Activated T-cell treated with anti-CD3 and anti-CD28 coated beads, Interleukin-2, amount 50 U/mL, for 72 hours (primary cell): ENCODE measurements at regions not wholly inside any gene's neighbourhood (a gene's known extent, or its start where the extent isn't known, plus 50 kb on each side); places are given as distances from the start of the nearest gene placed in this dataset.
"Not testable (repeated sequence)": the region's sequence is repeated elsewhere in the genome, so short reads cannot be mapped to it uniquely, and the experiment has no call there.

Source experiments
- ATAC-seq, 2 donors: fragments of 150-1000 bp; cut with Tn5 transposase; replicated peaks in 1 of 2; 2 replicates each; pipeline ENCODE4 v1.10.0; 2021; ENCODE audit warnings: moderate library complexity in 2 of 2, mild to moderate bottlenecking in 1 of 2
- DNase-seq, 2 donors: peaks; one replicate each; pipeline ENCODE4 v3.0.0; 2021 to 2022; ENCODE audit warnings: mixed read lengths in 1 of 2
- H3K27ac Mint-ChIP-seq: one replicate; pipeline ENCODE4 v1.8.0; 2022; ENCODE audit warnings: mild to moderate bottlenecking, moderate library complexity, mixed read lengths
- H3K27me3 Mint-ChIP-seq: one replicate; pipeline ENCODE4 v1.8.0; 2022; ENCODE audit warnings: low read depth, mixed read lengths
- H3K36me3 Mint-ChIP-seq, 2 donors: one replicate each; pipeline ENCODE4 v1.8.0; 2022; ENCODE audit warnings: mixed read lengths in 2 of 2, mild to moderate bottlenecking in 1 of 2; ENCODE audit not compliant: insufficient read depth in 2 of 2
- H3K4me1 Mint-ChIP-seq: one replicate; pipeline ENCODE4 v1.8.0; 2022; ENCODE audit warnings: low read depth, mixed read lengths
- H3K4me3 Mint-ChIP-seq, 2 donors: one replicate each; pipeline ENCODE4 v1.8.0; 2022; ENCODE audit warnings: mild to moderate bottlenecking in 2 of 2, mixed read lengths in 2 of 2, moderate library complexity in 2 of 2
- H3K9me3 Mint-ChIP-seq, 2 donors: one replicate each; pipeline ENCODE4 v1.8.0; 2022; ENCODE audit warnings: mixed read lengths in 2 of 2

DNA sequence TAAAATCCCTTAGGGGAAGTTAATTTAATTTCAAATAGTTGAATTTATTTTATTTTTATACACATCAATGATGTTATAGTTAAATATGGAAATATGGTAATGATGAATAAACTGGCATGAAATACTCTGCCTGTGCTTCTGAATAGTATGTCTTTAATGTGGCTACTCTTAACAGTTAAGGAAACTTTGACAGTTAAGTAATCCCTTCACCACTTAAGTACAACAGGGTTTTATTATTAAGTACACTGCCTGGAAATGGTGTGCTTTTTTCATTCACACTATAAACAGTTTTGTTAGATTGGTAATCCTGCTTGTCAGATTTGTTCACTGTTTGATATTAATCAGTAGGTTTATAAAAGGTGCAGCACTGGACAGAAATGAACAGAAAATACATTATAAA, 412.0 kb upstream of the ZEB2 start:
- DNase-seq = no peak
- Mint-ChIP-seq H3K36me3 (peaks cover 0 to 2% of the 10 kb centered on the region in 2 donors), H3K27me3 (no peaks in the 10 kb centered on the region), H3K27ac (no peak overlapping the region), H3K9me3 (peaks cover 7 to 9% of the 10 kb centered on the region in 2 donors), H3K4me3 (no peak overlapping the region), H3K4me1 (no peaks in the 10 kb centered on the region)
- no peak for ATAC-seq

- no peak for ATAC-seq
- no peaks in the 10 kb centered on the region for H3K4me1 Mint-ChIP-seq
- no peak overlapping the region for H3K4me3 Mint-ChIP-seq
- no peak overlapping the region for H3K27ac Mint-ChIP-seq
- peaks cover 0 to 2% of the 10 kb centered on the region in 2 donors for H3K36me3 Mint-ChIP-seq
- no peaks in the 10 kb centered on the region for H3K27me3 Mint-ChIP-seq
- DNase-seq = no peak
- H3K9me3 Mint-ChIP-seq = peaks cover 7 to 9% of the 10 kb centered on the region in 2 donors
These were observed 411.6 kb upstream of the ZEB2 start for GRCh38 chr2:144931480-144931879.

- peaks cover 4% of the 10 kb centered on the region for H3K4me1 Mint-ChIP-seq
- no peak overlapping the region for H3K27ac Mint-ChIP-seq
- no peak for DNase-seq
- no peak for ATAC-seq
- H3K36me3 Mint-ChIP-seq = peaks cover 0 to 2% of the 10 kb centered on the region in 2 donors
- no peaks in the 10 kb centered on the region for H3K27me3 Mint-ChIP-seq
- peaks cover 7 to 9% of the 10 kb centered on the region in 2 donors for H3K9me3 Mint-ChIP-seq
- H3K4me3 Mint-ChIP-seq = no peak overlapping the region
These were observed 407.5 kb upstream of the ZEB2 start for GRCh38 chr2:144927429-144927828.

GRCh38 chr2:144925886-144926285, 406.0 kb upstream of the ZEB2 start:
- ATAC-seq (no peak), DNase-seq (no peak)
- H3K27me3 Mint-ChIP-seq = no peaks in the 10 kb centered on the region
- peaks cover 0 to 2% of the 10 kb centered on the region in 2 donors for H3K36me3 Mint-ChIP-seq
- H3K4me1 Mint-ChIP-seq = peaks cover 7% of the 10 kb centered on the region
- H3K9me3 Mint-ChIP-seq = peaks cover 6 to 7% of the 10 kb centered on the region in 2 donors
- no peak overlapping the region for H3K27ac Mint-ChIP-seq
- H3K4me3 Mint-ChIP-seq = no peak overlapping the region

DNA sequence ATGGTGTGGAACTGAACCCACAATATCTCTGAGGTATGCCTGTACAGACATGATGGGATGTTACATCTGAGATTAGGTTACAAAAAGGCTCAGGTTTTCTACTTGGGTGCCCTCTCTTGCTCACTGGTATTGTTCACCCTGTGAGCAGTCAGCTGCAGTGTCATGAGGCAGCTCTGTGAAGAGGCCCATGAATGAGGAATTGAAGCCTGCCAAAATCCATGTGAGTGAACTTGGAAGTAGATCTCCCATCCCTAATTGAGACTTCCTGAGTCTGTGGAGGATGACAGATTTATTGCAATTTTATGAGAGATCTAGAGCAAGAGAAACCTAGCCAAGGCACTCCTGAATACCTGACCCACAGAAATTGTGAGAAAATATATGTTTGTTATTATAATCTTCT, 404.9 kb upstream of the ZEB2 start:
- Mint-ChIP-seq H3K36me3 (peaks cover 0 to 2% of the 10 kb centered on the region in 2 donors), H3K27me3 (no peaks in the 10 kb centered on the region), H3K27ac (no peak overlapping the region), H3K4me1 (peaks cover 7% of the 10 kb centered on the region), H3K9me3 (peaks cover 6 to 7% of the 10 kb centered on the region in 2 donors), H3K4me3 (no peak overlapping the region)
- no peak for ATAC-seq
- no peak for DNase-seq

- peak; percentile 51 to 77 for ATAC-seq
- H3K27ac Mint-ChIP-seq = no peak overlapping the region
- no peaks in the 10 kb centered on the region for H3K27me3 Mint-ChIP-seq
- H3K4me3 Mint-ChIP-seq = peak overlapping the region in 1 of 2 donors; percentile 19
- peaks cover under 1% of the 10 kb centered on the region in 2 donors for H3K9me3 Mint-ChIP-seq
- DNase-seq = peak in 1 of 2 donors; percentile 1
- H3K4me1 Mint-ChIP-seq = peaks cover 7% of the 10 kb centered on the region
- H3K36me3 Mint-ChIP-seq = no peaks in the 10 kb centered on the region
These were observed 402.6 kb upstream of the ZEB2 start for GRCh38 chr2:144922519-144922918.

- no peak overlapping the region for H3K4me3 Mint-ChIP-seq
- H3K27me3 Mint-ChIP-seq = no peaks in the 10 kb centered on the region
- no peak overlapping the region for H3K27ac Mint-ChIP-seq
- ATAC-seq = no peak
- DNase-seq = no peak
- H3K4me1 Mint-ChIP-seq = peaks cover 7% of the 10 kb centered on the region
- no peaks in the 10 kb centered on the region for H3K36me3 Mint-ChIP-seq
- no peaks in the 10 kb centered on the region for H3K9me3 Mint-ChIP-seq
These were observed 401.0 kb upstream of the ZEB2 start for GRCh38 chr2:144920755-144921530.

DNA sequence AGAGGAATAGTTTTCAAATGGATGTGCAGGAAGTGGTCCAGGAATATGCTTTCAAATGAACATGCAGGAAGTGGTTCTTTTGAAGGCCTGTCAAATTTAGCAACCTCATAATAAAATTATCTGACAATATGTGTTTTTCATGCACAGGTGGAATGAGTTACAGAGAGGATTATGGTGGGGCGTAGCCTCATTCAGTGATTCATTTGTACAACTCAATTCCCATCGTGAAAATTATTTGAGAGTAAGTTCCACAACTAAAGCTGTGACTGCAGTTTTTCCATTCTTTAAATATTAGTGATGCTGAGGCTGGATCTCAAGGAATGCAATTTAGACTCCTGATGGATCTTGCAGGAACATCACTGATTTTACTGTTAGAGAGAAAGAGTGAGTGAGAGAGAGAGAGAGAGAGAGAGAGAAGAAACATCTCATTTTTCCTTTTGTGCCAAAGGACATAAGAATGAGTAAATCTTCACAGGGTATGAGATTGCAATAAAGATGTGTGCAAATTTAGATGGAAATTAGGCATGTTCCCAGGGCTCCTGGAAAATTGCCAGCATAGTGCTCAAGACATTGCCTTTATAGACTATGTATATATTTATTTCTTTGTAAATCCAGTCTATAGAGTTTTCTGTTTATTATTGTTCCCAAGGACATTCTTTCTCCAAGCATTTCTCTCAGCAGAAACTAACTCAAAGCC, 394.9 kb upstream of the ZEB2 start:
- Mint-ChIP-seq H3K9me3 (peaks cover 2 to 4% of the 10 kb centered on the region in 2 donors), H3K27ac (no peak overlapping the region), H3K27me3 (no peaks in the 10 kb centered on the region), H3K36me3 (no peaks in the 10 kb centered on the region), H3K4me3 (no peak overlapping the region), H3K4me1 (no peaks in the 10 kb centered on the region)
- no peak for ATAC-seq
- no peak for DNase-seq

DNA sequence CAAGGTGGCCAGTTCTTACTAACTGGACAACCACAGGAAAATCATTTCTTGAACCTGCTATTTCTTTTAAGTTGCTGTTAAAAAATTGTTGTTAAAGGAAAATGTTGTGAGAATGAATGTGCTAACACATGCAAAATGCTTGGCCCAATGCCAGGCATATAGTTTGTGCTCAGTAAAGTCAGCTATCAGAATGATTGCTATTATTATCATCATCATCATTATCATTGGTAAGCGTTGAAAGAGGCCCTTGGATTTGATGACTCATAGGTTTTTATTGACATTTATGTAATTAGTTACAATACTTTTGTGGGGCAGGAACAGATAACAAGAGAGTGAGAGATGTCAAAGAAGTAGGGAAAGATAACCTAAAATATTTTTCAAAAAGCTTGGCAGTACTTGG, 394.2 kb upstream of the ZEB2 start:
- no peak overlapping the region for H3K27ac Mint-ChIP-seq
- DNase-seq = no peak
- no peaks in the 10 kb centered on the region for H3K4me1 Mint-ChIP-seq
- H3K36me3 Mint-ChIP-seq = no peaks in the 10 kb centered on the region
- no peaks in the 10 kb centered on the region for H3K27me3 Mint-ChIP-seq
- no peak overlapping the region for H3K4me3 Mint-ChIP-seq
- peaks cover 2 to 5% of the 10 kb centered on the region in 2 donors for H3K9me3 Mint-ChIP-seq
- ATAC-seq = no peak

DNA sequence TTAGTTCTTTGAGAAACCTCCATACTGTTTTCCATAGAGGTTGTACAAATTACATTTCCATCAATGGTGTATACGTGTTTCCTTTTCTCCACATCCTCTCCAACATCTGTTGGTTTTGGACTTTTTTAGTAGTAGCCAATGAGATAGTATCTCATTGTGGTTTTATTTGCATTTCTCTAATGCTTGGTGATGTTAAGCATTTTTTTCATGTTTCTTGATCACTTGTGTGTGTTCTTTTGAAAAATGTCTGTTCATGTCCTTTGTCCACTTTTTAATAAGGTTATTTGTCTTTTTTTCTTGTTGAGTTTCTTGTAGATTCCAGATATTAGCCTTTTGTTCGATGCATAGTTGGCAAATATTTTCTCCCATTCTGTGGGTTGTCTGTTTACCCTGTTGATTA, 392.3 kb upstream of the ZEB2 start:
- H3K36me3 Mint-ChIP-seq = no peaks in the 10 kb centered on the region
- H3K4me1 Mint-ChIP-seq = no peaks in the 10 kb centered on the region
- no peaks in the 10 kb centered on the region for H3K27me3 Mint-ChIP-seq
- ATAC-seq (no peak), DNase-seq (no peak)
- peaks cover 2 to 7% of the 10 kb centered on the region in 2 donors for H3K9me3 Mint-ChIP-seq
- H3K4me3 Mint-ChIP-seq = no peak overlapping the region
- H3K27ac Mint-ChIP-seq = no peak overlapping the region

- Mint-ChIP-seq H3K9me3 (peaks cover 4 to 6% of the 10 kb centered on the region in 2 donors), H3K4me1 (no peaks in the 10 kb centered on the region), H3K36me3 (peaks cover 0 to 4% of the 10 kb centered on the region in 2 donors), H3K27ac (no peak overlapping the region), H3K4me3 (no peak overlapping the region), H3K27me3 (no peaks in the 10 kb centered on the region)
- DNase-seq (no peak), ATAC-seq (no peak)
These were observed 386.0 kb upstream of the ZEB2 start for GRCh38 chr2:144905956-144906355.

GRCh38 chr2:144904612-144905011, 384.7 kb upstream of the ZEB2 start:
- peaks cover 4 to 6% of the 10 kb centered on the region in 2 donors for H3K9me3 Mint-ChIP-seq
- no peaks in the 10 kb centered on the region for H3K4me1 Mint-ChIP-seq
- DNase-seq = no peak
- H3K4me3 Mint-ChIP-seq = no peak overlapping the region
- ATAC-seq = no peak
- peaks cover 0 to 4% of the 10 kb centered on the region in 2 donors for H3K36me3 Mint-ChIP-seq
- no peak overlapping the region for H3K27ac Mint-ChIP-seq
- no peaks in the 10 kb centered on the region for H3K27me3 Mint-ChIP-seq

- H3K4me1 Mint-ChIP-seq, H3K36me3 Mint-ChIP-seq, H3K4me3 Mint-ChIP-seq, H3K27me3 Mint-ChIP-seq, DNase-seq, ATAC-seq, H3K27ac Mint-ChIP-seq, H3K9me3 Mint-ChIP-seq: not testable (repeated sequence)
These were observed 383.1 kb upstream of the ZEB2 start for GRCh38 chr2:144903045-144903444.
